Effector memory CD8-positive, alpha-beta T cell (primary cell): ENCODE measurements at regions not wholly inside any gene's neighbourhood (a gene's known extent, or its start where the extent isn't known, plus 50 kb on each side); places are given as distances from the start of the nearest gene placed in this dataset.

Experiments
- ATAC-seq: fragments of 150-1000 bp; cut with Tn5 transposase; replicated peaks from 2 replicates; pipeline ENCODE4 v1.10.0; 2021; ENCODE audit warnings: mild to moderate bottlenecking, moderate library complexity
- DNase-seq, 3 experiments: peaks; one replicate each; pipeline ENCODE4 v3.0.0; 2021
- H3K27ac Mint-ChIP-seq, 2 donors: one replicate each; pipeline ENCODE4 v1.8.0; 2022; ENCODE audit warnings: mild to moderate bottlenecking in 2 of 2, mixed read lengths in 2 of 2, moderate library complexity in 2 of 2
- H3K27me3 Mint-ChIP-seq, 2 donors: one replicate each; pipeline ENCODE4 v1.8.0; 2022; ENCODE audit warnings: mixed read lengths in 2 of 2
- H3K36me3 Mint-ChIP-seq: one replicate; pipeline ENCODE4 v1.8.0; 2022; ENCODE audit warnings: mild to moderate bottlenecking, moderate library complexity, mixed read lengths; ENCODE audit not compliant: insufficient read depth
- H3K4me1 Mint-ChIP-seq, 2 donors: one replicate each; pipeline ENCODE4 v1.8.0; 2022; ENCODE audit warnings: low read depth in 2 of 2, mixed read lengths in 2 of 2
- H3K4me3 Mint-ChIP-seq, 2 donors: one replicate each; pipeline ENCODE4 v1.8.0; 2022; ENCODE audit warnings: mild to moderate bottlenecking in 2 of 2, mixed read lengths in 2 of 2, moderate library complexity in 2 of 2
- H3K9me3 Mint-ChIP-seq, 2 donors: one replicate each; pipeline ENCODE4 v1.8.0; 2022; ENCODE audit warnings: mixed read lengths in 2 of 2

DNA sequence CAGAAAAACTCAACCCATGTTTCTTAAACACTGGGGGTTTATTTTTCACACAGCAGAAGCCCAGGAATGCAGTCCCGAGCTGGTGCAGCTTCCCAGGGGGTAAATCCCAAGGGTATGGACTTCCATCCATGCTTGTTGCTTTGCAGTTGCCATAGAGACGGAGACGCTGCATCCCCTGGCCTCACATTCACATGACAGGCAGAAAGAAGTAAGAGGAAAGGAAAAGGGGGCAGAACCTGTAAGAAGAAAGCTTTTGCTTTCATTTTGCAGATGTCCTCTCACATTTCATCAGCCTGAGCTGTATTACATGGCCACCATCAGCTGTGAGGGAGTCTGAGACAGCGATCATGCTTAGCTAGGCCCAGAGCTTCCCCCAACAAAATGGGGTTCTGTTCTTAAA lies 321.0 kb downstream of the AGTPBP1 start:
- peak overlapping the region; percentile 11 to 21 for H3K4me3 Mint-ChIP-seq
- no peak for DNase-seq
- no peaks in the 10 kb centered on the region for H3K9me3 Mint-ChIP-seq
- H3K27ac Mint-ChIP-seq: peak overlapping the region; percentile 36 to 66
- peaks cover 5 to 8% of the 10 kb centered on the region in 2 donors for H3K4me1 Mint-ChIP-seq
- peaks cover 3% of the 10 kb centered on the region for H3K36me3 Mint-ChIP-seq
- ATAC-seq: no peak
- peaks cover 12 to 29% of the 10 kb centered on the region in 2 donors for H3K27me3 Mint-ChIP-seq

DNA sequence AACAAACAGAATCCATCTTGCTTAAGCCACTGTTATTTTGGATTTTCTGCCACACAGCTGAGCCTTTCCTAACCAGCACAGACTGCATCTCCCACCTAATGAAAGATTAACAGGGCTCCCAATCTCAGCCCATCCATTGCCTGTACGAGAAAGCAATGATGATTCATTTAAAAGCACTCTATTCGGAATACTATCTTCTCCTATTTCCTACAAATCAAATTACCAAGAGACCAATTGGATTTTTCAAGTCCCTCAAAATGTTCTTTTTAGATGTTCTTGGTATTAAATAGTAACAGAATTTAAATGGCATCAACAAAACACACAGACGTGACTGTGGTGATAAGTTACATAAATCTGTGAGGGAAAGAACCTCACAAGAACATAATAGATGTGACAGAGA lies 324.1 kb downstream of the AGTPBP1 start:
- Mint-ChIP-seq H3K4me1 (peaks cover 4 to 5% of the 10 kb centered on the region in 2 donors), H3K9me3 (no peaks in the 10 kb centered on the region), H3K27me3 (peaks cover 18 to 44% of the 10 kb centered on the region in 2 donors), H3K4me3 (no peak overlapping the region), H3K27ac (no peak overlapping the region), H3K36me3 (peaks cover 3% of the 10 kb centered on the region)
- ATAC-seq (no peak), DNase-seq (no peak)

DNA sequence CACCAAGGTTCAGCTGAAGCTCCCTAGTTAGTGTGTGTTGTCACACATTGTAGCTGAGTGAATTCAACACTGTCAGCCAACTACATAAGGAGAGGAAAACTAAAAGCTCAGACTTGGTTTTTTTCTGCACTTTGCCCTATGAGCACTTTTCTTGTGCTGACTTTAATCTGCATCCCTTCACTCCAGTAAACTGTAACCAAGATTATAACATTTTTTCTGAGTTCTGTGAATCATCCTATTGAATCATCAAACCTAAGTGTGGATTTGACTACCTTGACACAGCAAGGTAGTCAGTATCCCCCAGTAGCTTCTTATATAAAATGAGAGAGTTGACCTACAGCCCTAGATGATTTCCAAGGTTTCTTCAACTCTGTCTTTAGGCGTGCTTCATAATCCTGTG lies 325.0 kb downstream of the AGTPBP1 start:
- Mint-ChIP-seq H3K36me3 (peaks cover 3% of the 10 kb centered on the region), H3K9me3 (no peaks in the 10 kb centered on the region), H3K27me3 (peaks cover 18 to 44% of the 10 kb centered on the region in 2 donors), H3K4me3 (no peak overlapping the region), H3K4me1 (peaks cover 4 to 5% of the 10 kb centered on the region in 2 donors), H3K27ac (no peak overlapping the region)
- DNase-seq (no peak), ATAC-seq (no peak)

DNA sequence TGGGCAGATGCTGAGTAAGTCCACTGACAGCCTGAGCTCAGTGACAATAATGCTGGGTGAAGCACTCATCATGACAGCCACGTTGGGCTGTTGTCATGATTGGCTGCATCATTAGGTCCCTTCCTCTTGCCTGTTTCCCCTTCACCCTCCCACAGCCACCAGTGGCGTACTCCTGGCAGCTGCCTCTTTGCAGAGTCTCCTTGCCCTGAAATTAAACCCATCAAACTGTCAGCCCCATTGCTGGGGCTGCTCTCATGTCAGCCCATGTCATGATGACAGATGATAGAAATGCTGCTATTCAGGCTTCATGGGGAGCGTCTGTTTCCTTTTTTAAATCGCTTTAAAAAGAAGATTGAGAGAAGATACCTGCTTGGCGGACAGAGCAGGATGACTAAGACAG lies 327.4 kb downstream of the AGTPBP1 start:
- Mint-ChIP-seq H3K9me3 (no peaks in the 10 kb centered on the region), H3K4me3 (no peak overlapping the region), H3K27ac (no peak overlapping the region), H3K4me1 (no peaks in the 10 kb centered on the region), H3K36me3 (no peaks in the 10 kb centered on the region), H3K27me3 (peaks cover 24 to 63% of the 10 kb centered on the region in 2 donors)
- no peak for DNase-seq
- ATAC-seq: no peak

DNA sequence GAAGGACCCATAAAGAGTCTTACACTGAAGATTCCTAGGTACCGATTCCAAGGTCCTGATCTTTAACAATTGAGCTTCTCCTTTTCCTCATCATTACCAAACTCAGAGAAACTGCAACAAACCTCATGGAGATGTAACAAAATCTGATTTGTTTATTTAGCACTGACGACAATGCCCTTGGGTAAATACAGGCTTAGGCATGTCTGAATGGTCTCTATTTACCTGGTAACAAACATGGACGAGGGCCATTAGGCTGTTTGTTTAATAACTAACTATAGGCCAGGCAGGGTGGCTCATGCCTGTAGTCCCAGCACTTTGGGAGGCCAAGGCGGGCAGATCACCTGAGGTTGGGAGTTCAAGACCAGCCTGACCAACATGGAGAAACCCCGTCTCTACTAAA lies 333.3 kb downstream of the AGTPBP1 start:
- no peak overlapping the region for H3K4me3 Mint-ChIP-seq
- no peak for DNase-seq
- no peak for ATAC-seq

DNA sequence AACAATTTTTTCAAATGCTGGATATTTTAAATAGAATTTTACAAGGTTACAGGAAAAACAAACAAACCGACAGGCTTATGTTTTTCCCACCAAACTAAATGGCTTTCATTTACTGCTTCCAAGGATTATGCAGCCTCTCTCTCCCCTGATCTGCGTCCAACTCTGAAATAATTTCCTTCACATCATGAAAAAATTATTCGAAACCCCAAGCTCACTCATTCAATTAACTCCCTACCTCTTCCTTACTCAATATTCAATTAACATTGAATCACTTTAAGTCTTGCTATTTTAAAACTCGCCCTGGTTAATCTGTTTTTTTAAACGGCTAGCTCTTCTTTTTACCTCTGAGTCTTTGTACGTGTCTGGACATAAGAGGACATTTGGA lies 336.2 kb downstream of the AGTPBP1 start:
- no peaks in the 10 kb centered on the region for H3K4me1 Mint-ChIP-seq
- H3K9me3 Mint-ChIP-seq: no peaks in the 10 kb centered on the region
- no peak overlapping the region for H3K4me3 Mint-ChIP-seq

More for the DNA sequence above, 333.3 kb downstream of the AGTPBP1 start:
- Mint-ChIP-seq H3K27me3 (peaks cover 20 to 41% of the 10 kb centered on the region in 2 donors), H3K9me3 (no peaks in the 10 kb centered on the region), H3K27ac (no peak overlapping the region), H3K36me3 (no peaks in the 10 kb centered on the region), H3K4me1 (no peaks in the 10 kb centered on the region)

DNA sequence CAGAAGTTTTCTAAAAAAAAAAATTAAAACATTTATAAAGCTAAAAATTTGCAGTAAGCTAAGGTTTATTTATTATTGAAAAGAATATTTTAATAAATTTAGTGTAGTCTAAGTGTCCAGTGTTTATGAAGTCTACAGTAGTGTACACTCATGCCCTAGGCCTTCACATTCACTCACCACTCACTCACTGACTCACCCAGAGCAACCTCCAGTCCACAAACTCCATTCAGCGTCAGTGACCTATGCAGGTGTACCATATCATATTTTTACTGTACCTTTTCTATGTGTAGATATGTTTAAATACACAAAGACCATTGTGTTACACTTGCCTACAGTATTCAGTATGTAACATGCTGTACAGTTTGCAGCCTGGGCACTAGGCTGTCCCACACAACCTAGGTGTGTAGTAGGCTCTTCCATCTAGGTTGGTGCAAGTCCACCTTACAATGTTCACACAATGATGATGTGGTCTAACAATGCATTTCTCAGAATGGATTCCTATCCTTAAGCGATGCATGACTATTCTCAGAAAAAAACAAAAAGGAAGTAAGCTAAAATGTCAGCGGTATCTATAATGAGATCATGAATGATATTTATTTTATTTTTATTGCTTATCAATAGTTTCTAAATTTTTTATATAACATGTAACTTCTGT lies 336.7 kb downstream of the AGTPBP1 start:
- peaks cover 31 to 37% of the 10 kb centered on the region in 2 donors for H3K27me3 Mint-ChIP-seq
- DNase-seq: no peak

More for the DNA sequence above, 336.2 kb downstream of the AGTPBP1 start:
- H3K36me3 Mint-ChIP-seq: no peaks in the 10 kb centered on the region
- DNase-seq (no peak), ATAC-seq (no peak)
- H3K27ac Mint-ChIP-seq: no peak overlapping the region
- peaks cover 32 to 41% of the 10 kb centered on the region in 2 donors for H3K27me3 Mint-ChIP-seq

DNA sequence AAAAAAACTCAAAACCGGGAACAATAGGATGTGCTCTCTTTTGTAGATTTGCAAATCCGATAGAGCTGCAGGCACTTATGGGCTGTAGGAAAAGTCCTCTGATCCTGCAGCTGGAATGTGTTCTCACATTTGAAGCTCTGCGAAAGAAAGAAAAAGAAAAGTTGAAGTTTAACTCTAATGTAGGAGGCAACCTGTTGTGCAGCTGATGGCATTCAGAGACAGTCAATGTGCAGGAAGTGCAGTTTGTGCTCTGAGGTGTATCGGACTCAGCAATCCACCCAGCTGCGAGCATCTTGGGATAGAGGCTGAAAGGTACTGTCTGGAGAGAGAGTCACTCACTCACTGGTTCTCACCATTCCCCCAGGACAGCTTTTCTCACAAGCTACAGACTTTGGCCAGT lies 339.2 kb downstream of the AGTPBP1 start:
- Mint-ChIP-seq H3K9me3 (no peaks in the 10 kb centered on the region), H3K27me3 (peaks cover 18 to 26% of the 10 kb centered on the region in 2 donors), H3K4me1 (no peaks in the 10 kb centered on the region), H3K27ac (no peak overlapping the region), H3K36me3 (no peaks in the 10 kb centered on the region), H3K4me3 (no peak overlapping the region)
- no peak for ATAC-seq
- DNase-seq: no peak

More for the DNA sequence above, 336.7 kb downstream of the AGTPBP1 start:
- H3K36me3 Mint-ChIP-seq: no peaks in the 10 kb centered on the region
- no peaks in the 10 kb centered on the region for H3K4me1 Mint-ChIP-seq
- no peaks in the 10 kb centered on the region for H3K9me3 Mint-ChIP-seq
- no peak overlapping the region for H3K27ac Mint-ChIP-seq
- no peak overlapping the region for H3K4me3 Mint-ChIP-seq
- ATAC-seq: no peak

DNA sequence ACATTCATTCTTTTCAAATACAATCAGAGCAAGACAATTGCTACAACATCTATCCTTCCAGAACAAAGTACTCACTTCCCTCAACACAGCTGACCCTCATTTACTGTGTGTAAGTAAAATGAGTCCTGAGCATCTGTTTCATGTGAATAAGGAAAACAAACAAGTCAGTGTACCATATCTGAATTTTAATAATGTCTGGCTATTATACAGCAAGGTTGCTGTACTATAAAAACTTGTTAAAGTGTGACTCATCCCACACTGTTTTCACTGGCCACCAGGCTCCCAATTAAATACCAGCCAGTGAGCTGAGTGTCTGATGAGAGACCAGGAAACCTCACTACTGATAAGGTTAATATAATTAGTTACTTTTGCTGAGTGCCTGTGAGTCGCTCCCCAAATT lies 339.8 kb downstream of the AGTPBP1 start:
- H3K27ac Mint-ChIP-seq: no peak overlapping the region
- DNase-seq: no peak
- ATAC-seq: no peak
- H3K4me3 Mint-ChIP-seq: no peak overlapping the region
- H3K27me3 Mint-ChIP-seq: peaks cover 18 to 26% of the 10 kb centered on the region in 2 donors
- no peaks in the 10 kb centered on the region for H3K4me1 Mint-ChIP-seq
- no peaks in the 10 kb centered on the region for H3K36me3 Mint-ChIP-seq
- no peaks in the 10 kb centered on the region for H3K9me3 Mint-ChIP-seq

DNA sequence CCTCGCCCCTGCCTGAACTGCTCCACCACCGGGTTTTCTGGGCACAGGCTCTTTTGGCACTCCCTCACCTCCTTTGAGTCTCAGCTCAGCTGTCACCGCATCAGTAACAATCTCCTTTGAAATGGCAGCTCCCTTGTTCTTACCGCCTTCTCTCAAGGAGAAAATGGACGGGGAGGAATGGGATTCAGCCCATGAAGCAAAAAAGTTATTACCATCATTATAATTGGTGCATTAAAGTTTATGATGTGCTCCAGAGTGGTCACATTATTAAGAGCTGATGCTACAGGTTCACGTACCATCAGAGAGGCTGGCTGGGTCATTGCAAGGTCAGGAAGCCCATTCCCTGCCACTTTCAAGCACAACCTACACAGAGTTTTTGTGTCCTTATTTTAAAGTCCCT lies 344.7 kb downstream of the AGTPBP1 start:
- ATAC-seq (no peak), DNase-seq (no peak)
- H3K4me1 Mint-ChIP-seq: no peaks in the 10 kb centered on the region
- no peak overlapping the region for H3K27ac Mint-ChIP-seq
- H3K36me3 Mint-ChIP-seq: no peaks in the 10 kb centered on the region
- no peaks in the 10 kb centered on the region for H3K9me3 Mint-ChIP-seq
- peaks cover 28 to 37% of the 10 kb centered on the region in 2 donors for H3K27me3 Mint-ChIP-seq
- no peak overlapping the region for H3K4me3 Mint-ChIP-seq

DNA sequence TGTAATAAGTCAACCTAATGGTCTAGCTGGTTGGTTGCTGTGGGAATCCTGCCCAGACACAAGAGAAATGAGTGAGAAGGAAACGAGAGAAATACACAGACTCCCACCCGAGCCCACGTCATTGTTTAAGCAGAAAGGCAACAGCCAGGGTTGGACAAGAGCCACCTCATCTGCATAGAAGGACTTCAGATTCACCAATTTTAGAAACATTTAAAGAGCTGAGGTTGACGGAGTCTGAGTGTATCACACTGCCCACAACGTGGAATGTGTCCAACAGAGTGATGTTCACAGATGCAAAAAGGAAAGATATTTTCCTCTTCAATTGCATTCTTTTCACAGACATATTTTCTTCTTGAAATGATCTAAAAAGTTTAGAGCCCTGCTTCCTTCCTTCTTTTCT lies 349.5 kb downstream of the AGTPBP1 start:
- H3K27ac Mint-ChIP-seq: no peak overlapping the region
- H3K4me3 Mint-ChIP-seq: no peak overlapping the region
- H3K4me1 Mint-ChIP-seq: no peaks in the 10 kb centered on the region
- DNase-seq (no peak), ATAC-seq (no peak)
- H3K27me3 Mint-ChIP-seq: peaks cover 31 to 38% of the 10 kb centered on the region in 2 donors
- no peaks in the 10 kb centered on the region for H3K36me3 Mint-ChIP-seq
- no peaks in the 10 kb centered on the region for H3K9me3 Mint-ChIP-seq

DNA sequence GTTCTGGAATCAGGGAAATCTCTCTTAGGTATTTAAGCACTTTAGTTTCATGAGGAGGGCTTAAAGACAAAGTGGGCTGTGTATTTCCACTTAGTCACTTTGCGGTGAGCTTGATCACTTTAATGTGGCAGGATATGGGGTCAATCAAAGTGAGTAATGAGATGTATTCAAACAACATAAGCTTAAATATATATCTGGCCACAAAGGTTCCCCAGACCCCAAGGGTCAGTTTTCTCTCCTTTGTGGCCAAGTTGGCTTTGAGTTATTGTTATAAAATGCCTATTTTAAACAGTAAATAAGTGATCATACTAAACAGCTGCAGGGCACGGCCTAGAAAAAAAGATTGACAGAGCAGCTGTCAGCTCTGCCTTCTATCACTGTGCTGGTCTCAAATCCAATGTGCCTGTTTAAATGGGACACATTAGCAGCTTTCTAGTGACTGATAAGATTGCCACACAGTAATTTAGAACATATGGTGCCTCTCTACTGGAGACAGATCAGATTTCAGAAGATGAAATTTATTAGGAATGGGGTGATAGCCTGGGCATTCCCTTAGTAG lies 363.9 kb downstream of the AGTPBP1 start:
- ATAC-seq (no peak), DNase-seq (no peak)
- Mint-ChIP-seq H3K27me3 (peaks cover 14 to 18% of the 10 kb centered on the region in 2 donors), H3K36me3 (no peaks in the 10 kb centered on the region), H3K9me3 (no peaks in the 10 kb centered on the region), H3K4me3 (no peak overlapping the region), H3K4me1 (peaks cover 0 to 3% of the 10 kb centered on the region in 2 donors), H3K27ac (no peak overlapping the region)

DNA sequence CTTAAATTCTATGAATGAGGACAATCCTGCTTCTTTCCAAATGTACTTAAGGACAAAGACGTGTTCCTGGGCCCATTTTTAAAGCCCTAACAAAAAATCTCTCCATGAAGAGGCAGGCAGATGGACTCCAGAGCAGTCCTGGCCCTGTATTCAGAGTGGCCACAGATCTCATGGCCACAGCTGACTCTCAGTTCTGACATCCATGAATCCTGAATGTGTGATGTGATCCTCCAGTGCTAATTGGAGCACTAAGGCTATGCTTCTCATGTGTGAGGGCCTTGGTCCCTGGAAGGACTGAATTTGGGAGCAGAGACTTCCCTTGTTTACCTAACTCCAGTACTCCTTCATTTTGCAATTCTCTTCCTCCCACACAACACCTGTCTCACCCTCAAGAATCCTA lies 373.0 kb downstream of the AGTPBP1 start:
- H3K9me3 Mint-ChIP-seq: no peaks in the 10 kb centered on the region
- no peak for DNase-seq
- peaks cover 13 to 25% of the 10 kb centered on the region in 2 donors for H3K27me3 Mint-ChIP-seq
- no peak overlapping the region for H3K4me3 Mint-ChIP-seq
- ATAC-seq: no peak
- H3K4me1 Mint-ChIP-seq: no peaks in the 10 kb centered on the region
- H3K36me3 Mint-ChIP-seq: no peaks in the 10 kb centered on the region
- no peak overlapping the region for H3K27ac Mint-ChIP-seq

DNA sequence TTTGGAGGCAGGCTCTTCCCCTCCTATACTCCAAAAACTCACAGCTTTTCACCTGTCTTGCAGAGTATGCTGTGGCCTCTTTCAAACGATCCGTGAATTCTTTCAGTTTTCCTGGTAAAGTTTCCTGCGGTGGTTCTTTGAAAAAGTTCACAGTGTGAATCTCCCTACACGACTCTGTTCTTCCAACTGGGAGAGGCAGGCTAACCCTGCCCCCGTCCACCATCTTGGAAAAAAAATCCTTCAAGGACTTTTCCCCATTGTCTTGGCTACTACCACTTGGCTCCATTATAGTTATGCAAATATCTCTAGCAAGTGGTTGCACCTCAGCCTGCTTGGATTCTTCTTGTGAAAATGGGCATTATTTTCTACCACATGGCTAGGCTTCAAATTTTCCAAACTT lies 382.6 kb downstream of the AGTPBP1 start:
- DNase-seq (no peak), ATAC-seq (no peak)
- H3K27me3 Mint-ChIP-seq: peaks cover 38 to 46% of the 10 kb centered on the region in 2 donors
- no peak overlapping the region for H3K27ac Mint-ChIP-seq
- H3K4me1 Mint-ChIP-seq: no peaks in the 10 kb centered on the region
- H3K36me3 Mint-ChIP-seq: no peaks in the 10 kb centered on the region
- no peak overlapping the region for H3K4me3 Mint-ChIP-seq
- H3K9me3 Mint-ChIP-seq: no peaks in the 10 kb centered on the region
